ENCODE measurements at regions not wholly inside any gene's neighbourhood (a gene's known extent, or its start where the extent isn't known, plus 50 kb on each side); places are given as distances from the start of the nearest gene placed in this dataset.

- TF ChIP-seq, protein P1, sequence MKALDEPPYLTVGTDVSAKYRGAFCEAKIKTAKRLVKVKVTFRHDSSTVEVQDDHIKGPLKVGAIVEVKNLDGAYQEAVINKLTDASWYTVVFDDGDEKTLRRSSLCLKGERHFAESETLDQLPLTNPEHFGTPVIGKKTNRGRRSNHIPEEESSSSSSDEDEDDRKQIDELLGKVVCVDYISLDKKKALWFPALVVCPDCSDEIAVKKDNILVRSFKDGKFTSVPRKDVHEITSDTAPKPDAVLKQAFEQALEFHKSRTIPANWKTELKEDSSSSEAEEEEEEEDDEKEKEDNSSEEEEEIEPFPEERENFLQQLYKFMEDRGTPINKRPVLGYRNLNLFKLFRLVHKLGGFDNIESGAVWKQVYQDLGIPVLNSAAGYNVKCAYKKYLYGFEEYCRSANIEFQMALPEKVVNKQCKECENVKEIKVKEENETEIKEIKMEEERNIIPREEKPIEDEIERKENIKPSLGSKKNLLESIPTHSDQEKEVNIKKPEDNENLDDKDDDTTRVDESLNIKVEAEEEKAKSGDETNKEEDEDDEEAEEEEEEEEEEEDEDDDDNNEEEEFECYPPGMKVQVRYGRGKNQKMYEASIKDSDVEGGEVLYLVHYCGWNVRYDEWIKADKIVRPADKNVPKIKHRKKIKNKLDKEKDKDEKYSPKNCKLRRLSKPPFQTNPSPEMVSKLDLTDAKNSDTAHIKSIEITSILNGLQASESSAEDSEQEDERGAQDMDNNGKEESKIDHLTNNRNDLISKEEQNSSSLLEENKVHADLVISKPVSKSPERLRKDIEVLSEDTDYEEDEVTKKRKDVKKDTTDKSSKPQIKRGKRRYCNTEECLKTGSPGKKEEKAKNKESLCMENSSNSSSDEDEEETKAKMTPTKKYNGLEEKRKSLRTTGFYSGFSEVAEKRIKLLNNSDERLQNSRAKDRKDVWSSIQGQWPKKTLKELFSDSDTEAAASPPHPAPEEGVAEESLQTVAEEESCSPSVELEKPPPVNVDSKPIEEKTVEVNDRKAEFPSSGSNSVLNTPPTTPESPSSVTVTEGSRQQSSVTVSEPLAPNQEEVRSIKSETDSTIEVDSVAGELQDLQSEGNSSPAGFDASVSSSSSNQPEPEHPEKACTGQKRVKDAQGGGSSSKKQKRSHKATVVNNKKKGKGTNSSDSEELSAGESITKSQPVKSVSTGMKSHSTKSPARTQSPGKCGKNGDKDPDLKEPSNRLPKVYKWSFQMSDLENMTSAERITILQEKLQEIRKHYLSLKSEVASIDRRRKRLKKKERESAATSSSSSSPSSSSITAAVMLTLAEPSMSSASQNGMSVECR (CRISPR knock-in tag; IDR thresholded peaks at IDR 0.05; ENCODE audit: borderline replicate concordance) = no peak
- TF ChIP-seq GTF2I (CRISPR knock-in tag; conservative IDR thresholded peaks at IDR 0.05) (no peak), TEAD1 (CRISPR knock-in tag; IDR thresholded peaks at IDR 0.05) (no peak)
Observed at GRCh38 chr6:114558153-114558552, 215.3 kb upstream of the HS3ST5 start (continued).

DNA sequence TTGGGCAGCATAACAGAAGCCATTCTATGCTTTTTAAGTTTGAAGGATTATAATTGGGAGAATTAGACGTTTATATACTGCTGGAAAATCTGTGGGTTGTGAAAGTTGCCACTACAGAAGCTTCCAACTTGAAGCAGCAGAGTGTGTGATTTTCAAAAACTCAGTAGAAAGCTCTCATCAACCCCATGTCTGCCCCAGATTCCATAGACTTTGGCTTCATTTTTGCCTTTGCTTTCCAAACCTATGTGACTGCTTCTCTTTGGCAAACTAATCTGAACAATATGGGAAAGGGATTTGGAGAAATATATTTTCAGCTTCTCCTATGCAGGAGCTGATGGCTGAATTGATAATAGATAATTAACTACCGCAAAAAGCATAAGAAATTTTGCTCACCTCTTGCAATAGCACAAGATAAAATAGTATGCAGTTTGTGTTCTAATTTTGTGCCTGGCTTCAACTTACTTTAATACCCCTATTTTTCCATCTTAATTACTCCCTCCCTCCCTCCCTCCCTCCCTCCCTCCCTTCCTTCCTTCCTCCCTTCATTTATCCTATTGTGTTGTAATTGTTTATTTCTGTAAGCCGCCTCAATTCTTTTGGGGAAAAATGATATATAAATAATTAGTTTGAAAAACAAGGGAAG, 214.1 kb upstream of the HS3ST5 start:
- no peaks in the 10 kb centered on the region for H3K27me3 Mint-ChIP-seq (ENCODE audit: low read depth)
- H3K27ac Mint-ChIP-seq = no peak overlapping the region
- H3K9me3 Mint-ChIP-seq = peaks cover 26% of the 10 kb centered on the region
- POLR2A ChIA-PET = no interaction called here
- H3K4me1 Mint-ChIP-seq = no peaks in the 10 kb centered on the region; the same call in 1 of the 2 replicates
- DNase-seq (ENCODE audit: low spot score) (no peak), ATAC-seq (no peak)
- H3K36me3 Mint-ChIP-seq = peaks cover 19% of the 10 kb centered on the region
- CTCF ChIA-PET = interaction anchor here (0.6 kb wide), 1 partner anchor 9 kb away, joined by 4 read pairs; no protein-coding TSS in a partner anchor
- TF ChIP-seq ATF6 (CRISPR knock-in tag; IDR thresholded peaks at IDR 0.05) (no peak), RELA (CRISPR knock-in tag; IDR thresholded peaks at IDR 0.05; ENCODE audit: borderline replicate concordance) (no peak), ZNF219 (CRISPR knock-in tag; IDR thresholded peaks at IDR 0.05; ENCODE audit: borderline replicate concordance) (no peak), AFF4 (CRISPR knock-in tag; IDR thresholded peaks at IDR 0.05; ENCODE audit: borderline replicate concordance) (no peak), ESRRA (CRISPR knock-in tag; IDR thresholded peaks at IDR 0.05; ENCODE audit: borderline replicate concordance) (no peak), ZNF416 (CRISPR knock-in tag; IDR thresholded peaks at IDR 0.05) (no peak), CDX4 (CRISPR knock-in tag; IDR thresholded peaks at IDR 0.05; ENCODE audit: borderline replicate concordance) (no peak), TP53 (CRISPR knock-in tag; IDR thresholded peaks at IDR 0.05) (no peak), ATF2 (CRISPR knock-in tag; IDR thresholded peaks at IDR 0.05; ENCODE audit: borderline replicate concordance, low read depth) (no peak), FOXK1 (CRISPR knock-in tag; IDR thresholded peaks at IDR 0.05) (no peak), IRF2 (CRISPR knock-in tag; IDR thresholded peaks at IDR 0.05; ENCODE audit: borderline replicate concordance, low read depth) (no peak)
- H3K4me3 Mint-ChIP-seq = no peak overlapping the region
